K562 (cell line): ENCODE measurements at regions not wholly inside any gene's neighbourhood (a gene's known extent, or its start where the extent isn't known, plus 50 kb on each side); places are given as distances from the start of the nearest gene placed in this dataset.

ENCODE experiments used
- ATAC-seq: fragments of 200-7000 bp; cut with Tn5 transposase; 3 replicates; pipeline ENCODE4 v1.9.1; 2020; ENCODE audit warnings: moderate library complexity
- BruUV-seq: library from RNA; stranded (reverse); fragments of 400-500 nt; replicated peaks from 2 replicates; lab custom pipeline; 2021; lab: Mats Ljungman, UMichigan
- CTCF ChIA-PET: fragments of 300-600 bp; formaldehyde crosslinking; extraction: SDS; loops from one replicate; lab custom pipeline; 2021; ENCODE audit warnings: low intra/inter-chr PET ratio; lab: Yijun Ruan, JAX
- POLR2A ChIA-PET: fragments of 300-600, 350-650 bp; sonication (Branson Sonifier 250); formaldehyde crosslinking; extraction: SDS; loops from one replicate; lab custom pipeline; 2021; ENCODE audit warnings: antibody characterized with exemption, inconsistent platforms; lab: Yijun Ruan, JAX
- DNase-seq, 4 experiments: peaks; one replicate each; pipeline versions ENCODE4 v3.0.0 to v3.0.0-alpha.2; 2011 to 2018; ENCODE audit warnings: low spot score in 3 of 4, mixed read lengths in 3 of 4; ENCODE audit errors: extremely low read depth in 1 of 4
- FAIRE-seq: peaks from 2 replicates; lab custom pipeline; 2011; peaks lifted over from hg19 to GRCh38; lab: Jason Lieb, UNC
- H2AFZ ChIP-seq: 2 replicates; pipeline ENCODE4 v1.6.0; 2011; ENCODE audit warnings: low read depth, low read length, control low read depth, inconsistent platforms
- H3K27ac ChIP-seq: fragments of 200-600 bp; 3 replicates; pipeline ENCODE4 v1.8.0; 2011; ENCODE audit warnings: low read depth, mild to moderate bottlenecking, control low read depth, inconsistent platforms, low read length, moderate library complexity, mixed read lengths; ENCODE audit errors: extremely low read depth
- H3K27me3 ChIP-seq, 2 experiments: fragments of 300-600 bp in 1 of 2; 2 replicates in 1 of 2; 3 replicates in 1 of 2; pipeline versions ENCODE4 v1.6.0 to v1.8.0; 2011; ENCODE audit warnings: inconsistent platforms in 2 of 2, low read length in 2 of 2, mild to moderate bottlenecking in 1 of 2, mixed read lengths in 1 of 2, moderate library complexity in 1 of 2; ENCODE audit not compliant: control insufficient read depth in 2 of 2, insufficient read depth in 2 of 2
- H3K36me3 ChIP-seq: fragments of 300-600 bp; 3 replicates; pipeline ENCODE4 v1.8.0; 2011; ENCODE audit warnings: mild to moderate bottlenecking, low read length, inconsistent platforms; ENCODE audit not compliant: control insufficient read depth, insufficient read depth
- H3K4me1 ChIP-seq, 2 experiments: fragments of 200-600 bp in 1 of 2; replicated peaks in 1 of 2; 2 replicates in 1 of 2; 3 replicates in 1 of 2; pipeline versions ENCODE4 v1.5.1 to v1.8.0; 2011; ENCODE audit warnings: inconsistent platforms in 2 of 2, low read length in 2 of 2, mild to moderate bottlenecking in 1 of 2, mixed read lengths in 1 of 2, moderate library complexity in 1 of 2; ENCODE audit not compliant: control insufficient read depth in 2 of 2, insufficient read depth in 2 of 2
- H3K4me2 ChIP-seq: 2 replicates; pipeline ENCODE4 v1.6.1; 2011; ENCODE audit warnings: low read length, control low read depth, inconsistent platforms, mixed read lengths; ENCODE audit not compliant: insufficient read depth
- H3K4me3 ChIP-seq: fragments of 200-600 bp; sonication (generic), shearing (Covaris generic); 2 replicates; pipeline ENCODE4 v1.5.1; 2016; ENCODE audit warnings: control low read depth, inconsistent platforms
- H3K79me2 ChIP-seq: fragments of 200-600 bp; 3 replicates; pipeline ENCODE4 v1.8.0; 2011; ENCODE audit warnings: low read length, inconsistent platforms; ENCODE audit not compliant: control insufficient read depth, insufficient read depth
- H3K9ac ChIP-seq, 2 experiments: 2 replicates each; pipeline versions ENCODE4 v1.6.0 to v1.6.1; 2011; ENCODE audit warnings: low read depth in 2 of 2, low read length in 2 of 2, control low read depth in 1 of 2, inconsistent platforms in 1 of 2, mild to moderate bottlenecking in 1 of 2, mixed read lengths in 1 of 2; ENCODE audit not compliant: insufficient read depth in 1 of 2
- H3K9me1 ChIP-seq: one replicate; pipeline ENCODE4 v1.6.0; 2011; ENCODE audit warnings: inconsistent platforms, mild to moderate bottlenecking, low read length, moderate library complexity; ENCODE audit not compliant: control insufficient read depth, insufficient read depth
- H3K9me3 ChIP-seq: replicated peaks from 2 replicates; pipeline ENCODE4 v1.5.1; 2011; ENCODE audit warnings: low read depth, low read length, inconsistent platforms; ENCODE audit not compliant: control insufficient read depth, insufficient read depth
- H4K20me1 ChIP-seq: replicated peaks from 2 replicates; pipeline ENCODE4 v1.6.1; 2011; ENCODE audit warnings: low read length, inconsistent platforms, mixed read lengths; ENCODE audit not compliant: control insufficient read depth, insufficient read depth
- C11orf30 ChIP-seq: fragments of 450-650 bp; IDR thresholded peaks from 2 replicates; pipeline ENCODE4 v1.6.1; 2016; ENCODE audit warnings: low read depth, mild to moderate bottlenecking
- CBFA2T2 ChIP-seq: fragments of 450-650 bp; conservative IDR thresholded peaks from 2 replicates; pipeline ENCODE4 v1.6.1; 2017; ENCODE audit warnings: mild to moderate bottlenecking
- DACH1 ChIP-seq: fragments of 450-650 bp; IDR thresholded peaks from 2 replicates; pipeline ENCODE4 v1.6.1; 2018; ENCODE audit not compliant: partially characterized antibody
- FOXK2 ChIP-seq, 2 experiments: fragments of 450-650 bp; IDR thresholded peaks in 1 of 2; conservative IDR thresholded peaks in 1 of 2; 2 replicates each; pipeline ENCODE4 v1.6.1; 2016; ENCODE audit warnings: low read depth in 2 of 2, mild to moderate bottlenecking in 1 of 2
- GATAD2B ChIP-seq: fragments of 450-650 bp; IDR thresholded peaks from 2 replicates; pipeline ENCODE4 v1.6.1; 2017; ENCODE audit warnings: mild to moderate bottlenecking, borderline replicate concordance
- NBN ChIP-seq: fragments of 450-650 bp; IDR thresholded peaks from 2 replicates; pipeline ENCODE4 v1.6.1; 2016; ENCODE audit warnings: low read depth, mild to moderate bottlenecking
- NUFIP1 ChIP-seq: fragments of 450-650 bp; IDR thresholded peaks from 2 replicates; pipeline ENCODE4 v1.6.1; 2018; ENCODE audit not compliant: partially characterized antibody
- PHTF2 ChIP-seq: fragments of 250-450 bp; sonication (Bioruptor Pico); IDR thresholded peaks from 2 replicates; pipeline ENCODE4 v1.5.0; 2021; ENCODE audit warnings: mild to moderate bottlenecking
- PYGO2 ChIP-seq: fragments of 450-650 bp; IDR thresholded peaks from 2 replicates; pipeline ENCODE4 v1.6.1; 2016; ENCODE audit warnings: mild to moderate bottlenecking, missing genetic modification characterization, moderate library complexity, missing compliant biosample characterization
- RFX7 ChIP-seq: fragments of 250-450 bp; sonication (Bioruptor Pico); IDR thresholded peaks from 2 replicates; pipeline ENCODE4 v1.5.1; 2021; ENCODE audit warnings: mild to moderate bottlenecking
- SRSF7 ChIP-seq: fragments of 200-400 bp; formaldehyde crosslinking; optimal IDR thresholded peaks from 2 replicates; pipeline ENCODE3; 2017; ENCODE audit warnings: mild to moderate bottlenecking, low read depth, low read length
- TBL1XR1 ChIP-seq, 2 experiments: IDR thresholded peaks; 2 replicates each; pipeline ENCODE4 v1.6.1; 2012; ENCODE audit warnings: improper control_type of control experiment in 2 of 2, low read length in 2 of 2, mild to moderate bottlenecking in 1 of 2
- TCF7 ChIP-seq: sonication (generic); IDR thresholded peaks from 2 replicates; pipeline ENCODE4 v1.6.1; 2016; ENCODE audit warnings: antibody characterized with exemption, borderline replicate concordance
- U2AF1 ChIP-seq: fragments of 200-400 bp; formaldehyde crosslinking; optimal IDR thresholded peaks from 2 replicates; pipeline ENCODE3; 2017; ENCODE audit warnings: mild to moderate bottlenecking, low read depth, low read length, moderate library complexity
- ZNF134 ChIP-seq: fragments of 250-450 bp; sonication (Bioruptor Pico); conservative IDR thresholded peaks from 2 replicates; pipeline ENCODE4 v1.4.0; 2020
- ZNF175 ChIP-seq: fragments of 200-800 bp; sonication (Bioruptor generic); IDR thresholded peaks from 2 replicates; pipeline ENCODE4 v1.6.1; 2016; ENCODE audit warnings: low read depth, mild to moderate bottlenecking, missing genetic modification characterization, missing compliant biosample characterization
- in situ Hi-C: fragments of 300-500 bp; cut with MboI; formaldehyde crosslinking; loops from 4 replicates; pipeline ENCODE4 v1.15.0; 2018; ENCODE audit warnings: inconsistent platforms, mixed read lengths
- intact Hi-C: fragments of 100-400 bp; cut with micrococcal nuclease; formaldehyde crosslinking; loops from 2 replicates; pipeline ENCODE4 v1.14.2; 2022
- TF ChIP-seq, protein P1 (sequence below), 2 experiments: IDR thresholded peaks; 2 replicates each; pipeline ENCODE4 v1.6.1; 2012; ENCODE audit warnings: improper control_type of control experiment in 2 of 2, low read depth in 2 of 2, low read length in 2 of 2, borderline replicate concordance in 1 of 2
- TF ChIP-seq, protein P2 (sequence below): sonication (generic); formaldehyde crosslinking; IDR thresholded peaks from 2 replicates; pipeline ENCODE4 v1.8.0; 2022; ENCODE audit warnings: missing genetic modification reagents, mild to moderate bottlenecking, moderate library complexity, borderline replicate concordance
- TF ChIP-seq, protein P3 (sequence below): fragments of 450-650 bp; formaldehyde crosslinking; IDR thresholded peaks from 2 replicates; pipeline ENCODE4 v1.4.0; 2020; ENCODE audit warnings: mild to moderate bottlenecking, moderate library complexity
- TF ChIP-seq, protein P4 (sequence below): fragments of 250-450 bp; sonication (Bioruptor Pico); IDR thresholded peaks from 2 replicates; pipeline ENCODE4 v1.4.0; 2020; ENCODE audit warnings: mild to moderate bottlenecking, moderate library complexity

DNA sequence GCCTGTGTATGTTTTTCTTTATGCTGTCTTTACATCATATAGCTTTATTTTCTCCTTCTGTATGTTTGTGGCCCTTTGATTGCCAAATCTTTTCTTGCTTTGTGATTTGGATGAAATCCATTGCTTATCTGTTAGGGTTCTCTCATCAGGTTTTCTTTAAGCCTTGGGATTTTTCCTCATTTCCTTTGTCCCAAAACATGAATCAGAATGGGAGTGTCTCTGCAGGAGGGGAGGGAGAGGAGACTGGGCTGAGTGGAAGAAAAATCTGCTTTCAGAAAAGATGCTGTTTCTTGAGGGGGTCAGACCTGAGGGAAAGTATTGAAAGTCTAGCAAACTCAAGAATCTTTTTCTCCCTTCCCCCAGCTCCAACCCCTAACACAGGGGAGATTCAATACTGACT, 758.0 kb upstream of the MMS22L start:
- Histone ChIP-seq H3K36me3 (no peaks in the 10 kb centered on the region), H3K9me3 (peaks cover 2% of the 10 kb centered on the region; the same call in 1 of the 2 replicates), H3K9ac (no peak overlapping the region), H4K20me1 (no peaks in the 10 kb centered on the region), H3K79me2 (no peaks in the 10 kb centered on the region), H3K9me1 (no peaks in the 10 kb centered on the region), H3K27ac (no peak overlapping the region), H3K27me3 (no peaks in the 10 kb centered on the region), H3K4me1 (no peaks in the 10 kb centered on the region), H3K4me3 (no peak overlapping the region), H2AFZ (no peak overlapping the region), H3K4me2 (no peak overlapping the region)
- POLR2A ChIA-PET = no interaction called here
- no TSS peak for BruUV-seq
- no peak for ATAC-seq
- in situ Hi-C loops = no loop called here
- no peak for DNase-seq
- CTCF ChIA-PET = no interaction called here
- intact Hi-C loops = no loop called here
- TF ChIP-seq GATAD2B = no peak
- TF ChIP-seq ZNF134 (CRISPR knock-in tag) = no peak
- TF ChIP-seq FOXK2 (conservative IDR thresholded peaks at IDR 0.05 in 1 of 2, IDR thresholded peaks at IDR 0.05 in 1 of 2; ENCODE audit: low read depth in 2 of 2) = no peak
- no peak for TF ChIP-seq NBN
- TF ChIP-seq CBFA2T2 = no peak
- TF ChIP-seq, protein P1, sequence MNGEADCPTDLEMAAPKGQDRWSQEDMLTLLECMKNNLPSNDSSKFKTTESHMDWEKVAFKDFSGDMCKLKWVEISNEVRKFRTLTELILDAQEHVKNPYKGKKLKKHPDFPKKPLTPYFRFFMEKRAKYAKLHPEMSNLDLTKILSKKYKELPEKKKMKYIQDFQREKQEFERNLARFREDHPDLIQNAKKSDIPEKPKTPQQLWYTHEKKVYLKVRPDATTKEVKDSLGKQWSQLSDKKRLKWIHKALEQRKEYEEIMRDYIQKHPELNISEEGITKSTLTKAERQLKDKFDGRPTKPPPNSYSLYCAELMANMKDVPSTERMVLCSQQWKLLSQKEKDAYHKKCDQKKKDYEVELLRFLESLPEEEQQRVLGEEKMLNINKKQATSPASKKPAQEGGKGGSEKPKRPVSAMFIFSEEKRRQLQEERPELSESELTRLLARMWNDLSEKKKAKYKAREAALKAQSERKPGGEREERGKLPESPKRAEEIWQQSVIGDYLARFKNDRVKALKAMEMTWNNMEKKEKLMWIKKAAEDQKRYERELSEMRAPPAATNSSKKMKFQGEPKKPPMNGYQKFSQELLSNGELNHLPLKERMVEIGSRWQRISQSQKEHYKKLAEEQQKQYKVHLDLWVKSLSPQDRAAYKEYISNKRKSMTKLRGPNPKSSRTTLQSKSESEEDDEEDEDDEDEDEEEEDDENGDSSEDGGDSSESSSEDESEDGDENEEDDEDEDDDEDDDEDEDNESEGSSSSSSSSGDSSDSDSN (IDR thresholded peaks at IDR 0.05; ENCODE audit: borderline replicate concordance in 1 of 2, low read depth in 2 of 2, low read length in 2 of 2) = no peak
- TF ChIP-seq DACH1 = no peak
- TF ChIP-seq SRSF7 = no peak
- TF ChIP-seq PHTF2 = no peak
- TF ChIP-seq RFX7 (CRISPR knock-in tag) = no peak
- TF ChIP-seq ZNF175 (CRISPR knock-in tag) = no peak
- no peak for TF ChIP-seq TCF7
- TF ChIP-seq PYGO2 = no peak
- TF ChIP-seq, protein P2, sequence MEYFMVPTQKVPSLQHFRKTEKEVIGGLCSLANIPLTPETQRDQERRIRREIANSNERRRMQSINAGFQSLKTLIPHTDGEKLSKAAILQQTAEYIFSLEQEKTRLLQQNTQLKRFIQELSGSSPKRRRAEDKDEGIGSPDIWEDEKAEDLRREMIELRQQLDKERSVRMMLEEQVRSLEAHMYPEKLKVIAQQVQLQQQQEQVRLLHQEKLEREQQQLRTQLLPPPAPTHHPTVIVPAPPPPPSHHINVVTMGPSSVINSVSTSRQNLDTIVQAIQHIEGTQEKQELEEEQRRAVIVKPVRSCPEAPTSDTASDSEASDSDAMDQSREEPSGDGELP (CRISPR knock-in tag) = no peak
- TF ChIP-seq, protein P3, sequence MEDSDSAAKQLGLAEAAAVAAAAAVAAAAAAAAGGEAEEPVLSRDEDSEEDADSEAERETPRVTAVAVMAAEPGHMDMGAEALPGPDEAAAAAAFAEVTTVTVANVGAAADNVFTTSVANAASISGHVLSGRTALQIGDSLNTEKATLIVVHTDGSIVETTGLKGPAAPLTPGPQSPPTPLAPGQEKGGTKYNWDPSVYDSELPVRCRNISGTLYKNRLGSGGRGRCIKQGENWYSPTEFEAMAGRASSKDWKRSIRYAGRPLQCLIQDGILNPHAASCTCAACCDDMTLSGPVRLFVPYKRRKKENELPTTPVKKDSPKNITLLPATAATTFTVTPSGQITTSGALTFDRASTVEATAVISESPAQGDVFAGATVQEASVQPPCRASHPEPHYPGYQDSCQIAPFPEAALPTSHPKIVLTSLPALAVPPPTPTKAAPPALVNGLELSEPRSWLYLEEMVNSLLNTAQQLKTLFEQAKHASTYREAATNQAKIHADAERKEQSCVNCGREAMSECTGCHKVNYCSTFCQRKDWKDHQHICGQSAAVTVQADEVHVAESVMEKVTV = no peak
- TF ChIP-seq TBL1XR1 (IDR thresholded peaks at IDR 0.05; ENCODE audit: low read length in 2 of 2) = no peak
- TF ChIP-seq, protein P4, sequence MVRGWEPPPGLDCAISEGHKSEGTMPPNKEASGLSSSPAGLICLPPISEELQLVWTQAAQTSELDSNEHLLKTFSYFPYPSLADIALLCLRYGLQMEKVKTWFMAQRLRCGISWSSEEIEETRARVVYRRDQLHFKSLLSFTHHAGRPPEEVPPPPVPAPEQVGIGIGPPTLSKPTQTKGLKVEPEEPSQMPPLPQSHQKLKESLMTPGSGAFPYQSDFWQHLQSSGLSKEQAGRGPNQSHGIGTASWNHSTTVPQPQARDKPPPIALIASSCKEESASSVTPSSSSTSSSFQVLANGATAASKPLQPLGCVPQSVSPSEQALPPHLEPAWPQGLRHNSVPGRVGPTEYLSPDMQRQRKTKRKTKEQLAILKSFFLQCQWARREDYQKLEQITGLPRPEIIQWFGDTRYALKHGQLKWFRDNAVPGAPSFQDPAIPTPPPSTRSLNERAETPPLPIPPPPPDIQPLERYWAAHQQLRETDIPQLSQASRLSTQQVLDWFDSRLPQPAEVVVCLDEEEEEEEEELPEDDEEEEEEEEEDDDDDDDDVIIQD (CRISPR knock-in tag) = no peak
- TF ChIP-seq U2AF1 = no peak
- no peak for TF ChIP-seq NUFIP1
- TF ChIP-seq C11orf30 = no peak
- no peak for FAIRE-seq
